Esophagus muscularis mucosa (tissue), 4 donors: ENCODE measurements at regions not wholly inside any gene's neighbourhood (a gene's known extent, or its start where the extent isn't known, plus 50 kb on each side); places are given as distances from the start of the nearest gene placed in this dataset.

Source experiments
- EP300 ChIP-seq: sonication (generic); formaldehyde crosslinking; IDR thresholded peaks from one replicate; pipeline ENCODE4 v1.6.1; 2017; ENCODE audit warnings: antibody characterized with exemption
- POLR2A ChIP-seq: fragments of 450-650 bp; IDR thresholded peaks from one replicate; pipeline ENCODE4 v1.6.1; 2017; ENCODE audit warnings: antibody characterized with exemption, moderate library complexity, mild to moderate bottlenecking, low read depth
- POLR2AphosphoS5 ChIP-seq, 2 donors: sonication (generic); formaldehyde crosslinking; IDR thresholded peaks; one replicate each; pipeline ENCODE4 v1.6.1; 2017; ENCODE audit warnings: antibody characterized with exemption in 2 of 2
- TF ChIP-seq, protein P1 (sequence below), 3 experiments: fragments of 200-600 bp in 2 of 3; fragments of 450-650 bp in 1 of 3; sonication (generic) in 2 of 3; IDR thresholded peaks; one replicate each; pipeline ENCODE4 v1.5.1; 2017 to 2019; ENCODE audit warnings: antibody characterized with exemption in 3 of 3, mild to moderate bottlenecking in 2 of 3, moderate library complexity in 1 of 3

DNA sequence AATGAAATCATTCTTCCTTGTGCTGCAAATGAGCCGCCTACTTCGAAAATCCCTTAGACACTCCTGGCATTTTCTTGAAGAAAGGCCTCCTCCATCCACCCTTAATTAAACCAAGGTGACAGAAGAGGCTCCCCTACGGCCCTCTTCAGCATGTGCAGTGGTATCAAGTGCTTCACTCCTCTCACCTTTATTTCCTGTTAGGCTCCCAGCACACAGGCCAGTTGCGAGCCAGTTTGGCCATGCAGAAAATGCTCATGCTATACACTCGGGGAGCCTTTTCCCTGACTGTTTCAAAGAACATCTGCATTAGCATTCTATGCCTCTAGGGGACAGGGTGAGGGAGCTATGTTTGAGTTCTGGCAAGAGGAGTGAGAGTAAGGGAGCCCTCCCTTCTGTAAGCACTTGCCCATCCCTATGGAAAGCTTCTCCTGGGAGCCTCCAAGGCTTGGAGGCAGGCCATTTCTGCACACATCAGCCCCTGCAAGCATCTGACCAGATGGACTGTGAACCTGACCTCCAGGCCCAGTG, 291.5 kb downstream of the RPS29 start:
- TF ChIP-seq, protein P1, sequence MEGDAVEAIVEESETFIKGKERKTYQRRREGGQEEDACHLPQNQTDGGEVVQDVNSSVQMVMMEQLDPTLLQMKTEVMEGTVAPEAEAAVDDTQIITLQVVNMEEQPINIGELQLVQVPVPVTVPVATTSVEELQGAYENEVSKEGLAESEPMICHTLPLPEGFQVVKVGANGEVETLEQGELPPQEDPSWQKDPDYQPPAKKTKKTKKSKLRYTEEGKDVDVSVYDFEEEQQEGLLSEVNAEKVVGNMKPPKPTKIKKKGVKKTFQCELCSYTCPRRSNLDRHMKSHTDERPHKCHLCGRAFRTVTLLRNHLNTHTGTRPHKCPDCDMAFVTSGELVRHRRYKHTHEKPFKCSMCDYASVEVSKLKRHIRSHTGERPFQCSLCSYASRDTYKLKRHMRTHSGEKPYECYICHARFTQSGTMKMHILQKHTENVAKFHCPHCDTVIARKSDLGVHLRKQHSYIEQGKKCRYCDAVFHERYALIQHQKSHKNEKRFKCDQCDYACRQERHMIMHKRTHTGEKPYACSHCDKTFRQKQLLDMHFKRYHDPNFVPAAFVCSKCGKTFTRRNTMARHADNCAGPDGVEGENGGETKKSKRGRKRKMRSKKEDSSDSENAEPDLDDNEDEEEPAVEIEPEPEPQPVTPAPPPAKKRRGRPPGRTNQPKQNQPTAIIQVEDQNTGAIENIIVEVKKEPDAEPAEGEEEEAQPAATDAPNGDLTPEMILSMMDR (IDR thresholded peaks at IDR 0.05) = no peak
- TF ChIP-seq POLR2A (no peak), POLR2AphosphoS5 (IDR thresholded peaks at IDR 0.05) (no peak), EP300 (no peak)
